ENCODE measurements at regions not wholly inside any gene's neighbourhood (a gene's known extent, or its start where the extent isn't known, plus 50 kb on each side); places are given as distances from the start of the nearest gene placed in this dataset.
A peak's percentile ranks its signal among the peaks of the same experiment; 100 is the strongest.

- no peak for DNase-seq (ENCODE audit: low spot score)
Observed at GRCh38 chr12:125360540-125360939, 295.3 kb downstream of the AACS start.

GRCh38 chr12:125371033-125371432 lies 305.8 kb downstream of the AACS start:
- DNase-seq (ENCODE audit: low spot score), result no peak

- no peak for DNase-seq (ENCODE audit: low spot score)
Observed at GRCh38 chr12:125372085-125372484, 306.9 kb downstream of the AACS start.

DNA sequence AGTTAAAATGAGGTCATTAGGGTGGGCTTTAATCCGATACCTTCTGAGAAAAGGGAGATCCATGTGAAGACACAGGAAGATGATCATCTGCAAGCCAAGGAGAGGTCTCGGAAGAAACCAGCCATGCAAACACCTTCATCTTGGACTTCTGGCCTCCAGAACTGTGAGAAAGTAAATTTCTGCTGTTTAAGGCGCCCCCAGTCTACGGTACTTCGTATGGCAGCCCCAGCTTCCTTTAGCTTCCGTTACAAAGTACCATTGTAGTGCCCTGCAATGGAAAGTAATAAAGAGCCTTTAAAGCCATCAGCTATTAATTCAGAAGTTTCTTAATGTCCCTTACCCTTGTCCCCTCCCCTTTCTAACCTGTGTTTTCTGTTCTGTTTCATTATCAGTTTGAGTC lies 308.1 kb downstream of the AACS start:
- DNase-seq (ENCODE audit: low spot score), result no peak

DNA sequence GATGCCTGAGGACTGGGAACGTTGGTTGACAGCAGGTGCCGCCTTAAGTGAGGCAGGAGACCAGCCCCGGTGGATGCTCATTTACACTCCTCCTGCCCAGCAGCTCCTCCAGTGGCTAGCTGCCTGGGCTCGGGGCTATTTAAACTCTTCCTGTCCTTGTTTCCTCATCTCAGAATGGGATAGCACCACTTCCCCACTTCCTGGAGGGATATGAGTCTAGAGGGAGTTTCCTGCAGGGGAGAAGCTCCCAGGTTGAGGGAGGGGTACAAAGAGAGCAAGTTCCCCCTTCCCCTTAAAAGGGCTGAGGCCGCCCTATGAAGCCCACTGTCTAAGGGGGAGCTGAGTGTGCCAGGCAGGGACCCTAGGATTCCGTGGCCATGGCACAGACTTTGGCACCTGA lies 311.2 kb downstream of the AACS start:
- DNase-seq (ENCODE audit: low spot score), result no peak

DNA sequence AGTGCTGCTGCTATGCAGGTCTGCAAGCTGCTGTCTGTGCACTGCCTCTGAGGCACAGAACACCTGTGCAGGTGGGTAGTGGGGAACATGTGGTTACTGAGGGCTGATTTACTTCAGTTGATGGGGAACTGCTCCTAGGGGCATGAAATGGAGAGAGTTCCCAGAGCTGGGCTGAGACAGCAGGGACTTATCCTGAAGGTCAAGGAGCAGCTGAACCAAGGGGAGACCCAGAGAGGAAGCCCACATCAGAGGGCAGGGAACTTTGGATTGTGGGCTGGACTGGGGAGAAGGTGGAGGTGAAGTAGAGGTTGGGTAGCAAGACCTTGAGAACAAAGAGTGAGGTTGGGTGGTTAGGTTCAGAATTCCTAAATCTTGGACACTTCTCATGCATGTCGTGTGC lies 311.9 kb downstream of the AACS start:
- no peak for DNase-seq (ENCODE audit: low spot score)

- DNase-seq (ENCODE audit: low spot score), result peak; percentile 8
Observed at GRCh38 chr12:125381373-125381772, 316.1 kb downstream of the AACS start.

DNA sequence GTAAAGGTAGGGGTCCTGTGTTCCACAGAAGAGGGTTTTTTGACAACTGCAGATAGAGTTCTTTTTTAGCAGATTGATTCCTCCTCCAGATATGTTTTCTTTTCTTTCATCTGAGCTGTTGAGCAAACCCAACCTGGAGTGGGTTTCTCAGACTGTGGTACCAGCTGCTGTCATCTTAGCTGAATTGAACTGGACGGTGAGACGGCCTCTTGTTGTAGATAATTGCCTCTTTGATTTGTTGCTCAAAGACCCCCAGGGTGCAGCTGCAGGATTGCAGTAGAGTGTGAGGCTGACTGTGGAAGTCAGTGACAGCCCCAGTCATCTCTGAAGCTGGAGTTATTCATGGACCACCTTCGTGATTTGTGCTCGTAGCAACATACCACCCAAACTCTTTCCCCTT lies 317.7 kb downstream of the AACS start:
- no peak for DNase-seq (ENCODE audit: low spot score)

DNA sequence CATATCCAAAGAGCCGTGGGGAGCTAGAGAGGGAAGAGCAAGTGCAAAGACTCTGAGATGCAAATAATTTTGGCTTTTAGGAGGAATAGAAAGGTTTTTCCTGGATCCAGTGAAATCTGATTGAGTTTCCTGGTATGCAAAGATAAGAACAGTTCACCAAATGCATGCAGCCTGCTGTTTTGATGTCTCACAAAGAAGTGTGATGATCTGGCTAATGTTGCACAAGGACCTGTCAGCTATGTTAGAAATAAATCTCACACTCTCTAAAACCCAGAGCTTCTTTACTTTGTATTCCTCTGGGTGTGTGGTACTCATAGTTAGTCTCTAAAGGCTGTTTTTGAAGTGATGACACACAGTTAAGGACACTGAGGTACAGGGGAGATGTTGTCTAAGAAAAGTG lies 321.4 kb downstream of the AACS start:
- DNase-seq (ENCODE audit: low spot score), result no peak

DNA sequence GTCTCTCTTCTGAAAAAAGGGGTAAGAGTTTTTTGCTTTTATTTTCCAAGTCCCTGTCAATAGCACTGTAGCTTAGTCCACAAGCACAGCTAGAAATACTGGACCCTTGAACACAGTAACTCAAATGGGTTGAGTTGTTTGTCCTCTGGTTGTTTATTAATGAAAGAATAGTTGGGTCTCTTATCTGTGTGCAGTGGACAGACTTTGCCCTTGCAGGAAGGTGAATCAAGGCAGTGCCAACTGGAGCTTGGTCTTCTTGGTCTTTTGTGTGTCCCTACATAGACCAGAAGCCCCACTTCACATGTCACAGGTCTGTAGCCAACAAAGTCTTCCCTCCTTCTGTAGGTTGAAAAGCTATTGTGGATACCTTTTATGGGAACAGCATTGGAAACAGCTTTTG lies 322.0 kb downstream of the AACS start:
- DNase-seq (ENCODE audit: low spot score), result no peak

- DNase-seq (ENCODE audit: low spot score), result no peak
Observed at GRCh38 chr12:125389061-125389697, 323.9 kb downstream of the AACS start.

GRCh38 chr12:125393569-125393968 lies 328.3 kb downstream of the AACS start:
- no peak for DNase-seq (ENCODE audit: low spot score)

DNA sequence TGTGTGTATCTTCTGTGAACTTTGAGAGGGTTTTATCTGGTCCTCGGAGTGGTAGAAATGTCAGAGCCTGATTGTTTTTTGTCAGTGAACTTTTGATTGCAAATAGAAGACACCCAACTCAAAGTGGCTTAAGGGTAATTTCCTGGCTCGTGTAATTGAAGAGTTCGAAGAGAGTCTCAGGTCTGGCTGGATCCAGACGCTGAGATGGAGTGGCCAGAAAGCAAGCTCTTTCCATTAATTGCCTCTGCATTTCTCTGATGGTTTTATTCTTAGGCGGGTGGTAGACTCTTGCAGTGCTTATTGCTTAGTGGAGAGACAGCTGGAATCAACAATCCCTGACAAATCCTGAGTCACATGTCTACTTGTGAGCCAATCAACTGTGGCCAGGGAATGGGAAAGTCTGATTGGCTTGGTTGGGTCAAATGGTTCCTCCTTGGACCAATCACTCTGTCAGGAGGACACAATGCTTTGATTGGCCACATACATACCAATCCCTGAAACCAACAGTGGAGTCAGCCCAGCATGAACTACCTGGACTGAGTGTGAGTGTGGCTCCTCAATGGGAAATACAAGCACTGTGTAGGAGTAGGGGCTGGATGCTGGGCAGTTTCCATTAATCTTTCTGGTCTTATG lies 330.5 kb downstream of the AACS start:
- DNase-seq (ENCODE audit: low spot score), result peak; percentile 15

DNA sequence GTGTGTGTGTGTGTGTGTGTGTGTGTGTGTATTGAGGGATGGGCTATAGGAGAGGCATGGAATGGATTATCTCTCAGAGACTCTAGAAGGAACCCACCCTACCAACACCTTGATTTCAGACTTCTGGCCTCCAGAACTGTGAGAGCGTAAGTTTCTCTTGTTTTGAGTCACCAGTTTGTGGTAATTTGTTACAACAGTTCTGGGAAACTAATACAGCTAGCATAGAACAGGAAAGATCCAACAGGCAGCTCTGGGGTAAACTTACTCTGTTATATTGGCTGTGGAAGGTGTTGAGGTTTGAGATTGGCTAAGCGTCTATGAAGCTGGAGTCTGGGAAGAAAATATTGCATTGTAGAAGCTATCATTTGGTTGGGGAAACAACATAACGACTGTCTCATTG lies 334.3 kb downstream of the AACS start:
- no peak for DNase-seq (ENCODE audit: low spot score)

DNA sequence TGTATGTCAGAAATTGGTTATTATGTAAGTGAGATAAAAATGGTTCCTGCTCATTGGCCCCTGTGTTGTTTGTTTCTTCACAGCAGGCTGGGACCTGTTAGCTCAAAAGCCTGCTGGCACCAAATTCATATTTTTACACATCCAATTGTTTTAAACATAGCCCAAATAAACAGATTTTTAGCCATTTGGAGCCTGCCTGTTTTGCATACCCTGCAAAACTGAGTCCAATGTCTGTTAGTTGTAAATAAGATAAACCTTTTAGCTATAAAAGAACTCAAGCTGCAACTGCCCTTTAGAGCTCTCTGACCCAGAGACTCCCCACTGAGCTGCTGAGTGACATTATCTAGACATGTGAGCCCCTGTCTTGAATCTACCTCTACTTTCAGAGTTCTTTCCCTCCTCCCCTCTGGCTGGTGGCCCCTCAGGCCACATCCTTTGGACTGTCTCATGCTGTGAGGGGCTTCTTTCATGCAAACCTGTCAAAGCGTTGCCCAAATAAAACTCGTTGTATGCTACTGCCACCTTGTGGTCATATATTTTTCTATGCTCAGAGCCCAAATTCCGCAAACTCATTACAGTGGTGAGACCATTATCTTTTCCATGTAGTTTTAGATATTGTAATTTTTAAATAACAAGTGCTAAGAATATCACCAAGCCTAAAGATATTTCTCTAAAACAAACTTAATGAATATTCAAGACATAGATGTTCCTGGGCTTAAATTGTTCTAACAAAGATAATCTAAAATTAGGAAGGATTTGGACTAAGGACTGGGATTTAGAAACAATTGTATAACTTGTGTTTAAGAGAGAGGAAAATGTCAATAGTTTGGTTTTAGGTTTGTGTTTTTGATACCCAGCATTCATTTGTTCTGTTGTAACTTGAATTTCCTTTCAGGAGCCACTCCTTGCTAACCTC lies 337.9 kb downstream of the AACS start:
- DNase-seq (ENCODE audit: low spot score), result peak; percentile 50

- DNase-seq (ENCODE audit: low spot score), result no peak
Observed at GRCh38 chr12:125403843-125404242, 338.6 kb downstream of the AACS start.

- no peak for DNase-seq (ENCODE audit: low spot score)
Observed at GRCh38 chr12:125406131-125406530, 340.9 kb downstream of the AACS start.

GRCh38 chr12:125408718-125409117 lies 343.5 kb downstream of the AACS start:
- DNase-seq (ENCODE audit: low spot score), result no peak

GRCh38 chr12:125412506-125412905 lies 347.3 kb downstream of the AACS start:
- DNase-seq (ENCODE audit: low spot score), result no peak

GRCh38 chr12:125417446-125417845 lies 352.2 kb downstream of the AACS start:
- DNase-seq (ENCODE audit: low spot score), result no peak

GRCh38 chr12:125418902-125419564 lies 353.8 kb downstream of the AACS start:
- no peak for DNase-seq (ENCODE audit: low spot score)

DNA sequence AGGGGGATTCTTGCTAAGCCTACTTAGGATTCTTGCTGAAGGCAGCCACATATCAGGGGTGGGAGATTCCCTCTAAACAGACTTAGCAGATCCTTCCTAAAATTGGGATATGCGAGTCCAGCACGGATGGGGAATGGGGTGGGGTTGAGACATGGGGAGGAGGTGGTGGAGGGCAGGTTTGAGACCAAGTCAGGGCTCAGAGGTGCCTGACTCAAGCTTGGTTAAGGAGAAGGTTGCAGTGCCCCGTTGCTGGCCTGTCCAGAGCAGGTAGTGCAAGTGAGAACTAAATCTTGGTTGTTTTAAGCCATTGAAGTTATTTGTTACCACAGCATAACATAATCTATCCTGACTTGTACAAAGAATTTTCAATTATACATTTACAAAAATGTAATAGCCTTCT lies 359.7 kb downstream of the AACS start:
- no peak for DNase-seq (ENCODE audit: low spot score)

- DNase-seq (ENCODE audit: low spot score), result no peak
Observed at GRCh38 chr12:125431516-125431915, 366.3 kb downstream of the AACS start.
